CD4-positive, alpha-beta T cell treated with Interleukin-17A for 4 hours (primary cell): ENCODE measurements at regions not wholly inside any gene's neighbourhood (a gene's known extent, or its start where the extent isn't known, plus 50 kb on each side); places are given as distances from the start of the nearest gene placed in this dataset.

Experiments
- DNase-seq: peaks from one replicate; pipeline ENCODE4 v3.0.0-alpha.2; 2020; ENCODE audit warnings: mixed read lengths

- DNase-seq: no peak
Measured at GRCh38 chr4:23327120-23327519, 562.7 kb downstream of the PPARGC1A start.

DNA sequence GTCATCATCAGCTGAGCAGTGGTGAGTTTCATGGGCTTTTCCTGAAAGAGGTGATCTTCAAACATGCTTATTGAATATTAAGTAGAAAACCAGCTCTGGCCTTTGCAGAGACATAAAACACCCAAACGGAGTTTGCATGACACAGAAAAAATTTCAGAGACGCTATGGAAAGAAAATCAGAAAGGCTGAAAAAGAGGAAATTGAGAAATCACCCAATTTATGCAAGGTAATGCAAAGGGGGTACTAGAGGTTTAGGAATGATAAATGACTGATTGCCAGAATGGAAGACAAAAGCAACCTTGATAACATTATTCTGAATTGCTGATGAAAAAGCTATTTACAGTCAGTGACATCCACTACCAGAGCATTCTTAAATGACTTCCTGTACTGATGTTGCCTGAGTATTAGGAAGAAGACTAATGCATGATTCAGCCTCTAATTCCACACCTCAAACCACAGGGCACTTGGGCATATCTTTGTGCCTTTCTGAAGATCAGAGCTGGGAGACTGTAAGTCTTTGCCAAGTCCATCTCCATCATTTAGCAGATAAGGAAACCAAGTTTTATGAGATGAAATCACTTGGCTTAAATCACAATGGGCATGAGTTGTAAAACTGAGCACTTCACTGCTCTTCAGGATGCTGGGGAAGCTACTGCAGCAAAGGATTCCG lies 565.7 kb downstream of the PPARGC1A start:
- DNase-seq: no peak

DNA sequence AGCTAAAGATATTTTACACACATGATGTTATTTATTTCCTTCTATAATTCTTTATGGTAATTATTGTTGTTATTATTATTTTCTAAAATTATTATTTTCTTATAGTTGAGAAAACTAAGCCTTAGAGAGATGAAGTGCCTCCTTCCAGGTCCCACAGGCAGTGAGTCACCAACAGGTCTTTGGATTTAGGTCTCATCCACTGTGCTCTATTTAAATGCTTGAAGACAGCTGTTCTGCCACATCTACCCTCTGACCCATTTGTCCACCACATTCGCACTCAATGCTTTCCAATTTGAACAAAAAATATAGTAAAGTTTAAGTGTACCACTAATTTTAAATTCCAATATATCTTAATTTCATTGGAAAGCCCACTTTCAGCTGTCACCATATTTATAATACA lies 566.4 kb downstream of the PPARGC1A start:
- DNase-seq: no peak

DNA sequence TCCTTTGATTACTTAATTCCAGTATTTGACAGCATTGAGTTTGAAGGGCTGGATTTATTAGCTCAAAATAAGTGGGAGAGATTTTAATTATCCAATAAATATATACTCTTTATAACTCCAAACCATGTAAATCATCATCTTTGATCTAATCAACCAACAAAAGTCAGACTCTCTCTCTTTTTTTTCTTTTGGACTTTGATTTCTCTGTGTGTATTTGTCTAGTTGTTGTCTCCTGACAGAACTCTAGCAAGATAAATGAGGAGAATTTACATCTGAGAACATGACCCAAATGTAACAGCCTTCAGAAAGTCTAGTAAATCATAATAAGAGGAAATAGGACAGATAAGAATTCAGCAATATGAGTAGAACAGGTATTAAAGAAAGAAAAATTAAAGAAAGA lies 567.1 kb downstream of the PPARGC1A start:
- no peak for DNase-seq

DNA sequence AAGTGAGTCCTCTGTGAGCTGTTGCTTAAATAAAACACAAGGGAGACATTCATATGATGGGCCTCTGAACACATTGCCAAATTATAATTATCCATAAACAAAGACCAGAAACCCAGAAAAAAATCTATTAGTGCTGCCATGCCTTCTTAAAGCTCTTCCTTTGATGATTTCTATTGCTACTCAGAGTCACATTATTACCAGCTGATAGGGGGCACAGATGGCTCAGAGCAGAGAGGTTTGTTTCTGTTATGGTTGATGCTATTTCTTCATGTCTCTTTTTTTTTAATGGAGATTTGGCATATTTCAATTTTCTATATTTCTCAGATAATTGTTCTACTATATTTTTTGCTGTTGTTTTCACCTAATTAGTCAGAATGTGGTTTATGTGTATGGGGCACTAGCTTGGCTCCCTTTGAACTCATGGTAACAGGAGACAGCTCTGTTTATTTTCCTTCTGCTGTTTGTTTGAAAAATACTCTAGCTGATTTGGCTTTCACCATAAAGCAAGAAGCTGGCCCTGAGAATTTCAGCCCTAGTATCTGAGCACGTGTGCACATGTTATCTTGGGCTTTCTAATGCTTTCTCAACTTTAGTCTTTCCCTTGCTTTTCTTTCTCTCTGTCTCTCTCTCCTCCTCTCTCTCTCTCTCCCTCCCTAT lies 568.8 kb downstream of the PPARGC1A start:
- no peak for DNase-seq

GRCh38 chr4:23312686-23313085 lies 577.2 kb downstream of the PPARGC1A start:
- no peak for DNase-seq

GRCh38 chr4:23311983-23312382 lies 577.9 kb downstream of the PPARGC1A start:
- DNase-seq: no peak

DNA sequence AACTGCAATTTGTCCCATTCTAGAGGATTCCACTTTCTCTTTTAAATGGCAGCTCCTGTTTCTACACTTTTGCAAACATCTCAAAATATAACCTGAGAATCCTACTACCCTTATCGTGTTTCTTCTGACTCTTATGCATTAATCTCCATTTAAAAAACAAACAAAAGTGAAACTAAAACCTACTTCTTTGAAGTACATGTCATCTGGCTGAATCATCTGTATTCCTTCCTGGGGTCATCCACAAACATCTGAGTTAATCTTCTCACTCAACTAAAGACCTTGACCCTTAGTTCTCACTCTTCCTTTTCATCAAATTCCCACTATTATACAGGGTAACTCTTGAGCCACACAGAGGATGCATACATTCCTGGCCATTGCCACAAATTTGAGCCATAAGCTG lies 584.8 kb downstream of the PPARGC1A start:
- DNase-seq: no peak

DNA sequence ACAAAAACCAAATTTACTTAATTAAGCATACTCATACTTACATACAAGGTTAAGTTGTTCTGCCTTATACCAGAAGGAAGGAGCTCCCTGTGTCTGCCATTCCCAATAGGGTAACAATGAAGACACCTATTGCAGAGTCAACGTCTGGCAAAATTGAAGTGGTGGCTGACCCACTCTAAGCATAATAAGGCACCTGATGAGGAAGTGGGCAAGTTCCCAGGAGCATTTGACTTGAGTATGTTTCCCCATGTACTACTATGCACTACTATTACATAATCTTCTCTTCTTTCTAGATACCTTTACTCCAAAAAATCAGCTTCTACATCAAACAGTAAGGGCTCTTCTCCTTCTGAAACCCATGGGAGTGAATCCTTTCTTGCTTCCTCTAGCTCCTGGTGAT lies 591.5 kb downstream of the PPARGC1A start:
- DNase-seq: no peak

DNA sequence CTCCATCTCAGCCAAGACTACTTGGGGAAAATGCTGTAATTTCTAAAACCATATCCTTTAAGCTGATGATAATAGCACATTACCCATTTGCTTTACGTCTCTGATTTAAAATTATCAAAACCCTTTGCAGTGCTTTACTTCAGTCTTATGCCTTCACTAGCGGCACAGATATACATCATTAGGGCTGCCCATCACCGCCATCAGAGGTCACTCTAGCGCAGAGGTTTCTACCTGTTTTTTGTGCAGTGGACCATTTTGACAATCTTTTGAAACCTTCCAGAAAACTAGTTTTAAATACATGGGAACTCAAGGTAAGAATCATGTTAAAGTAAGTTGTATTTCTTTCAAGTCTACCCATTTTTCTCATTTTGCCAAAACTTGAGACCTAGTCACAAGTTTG lies 592.5 kb downstream of the PPARGC1A start:
- no peak for DNase-seq

- no peak for DNase-seq
Measured at GRCh38 chr4:23291139-23291538, 598.4 kb downstream of the GBA3 start.

- no peak for DNase-seq
Measured at GRCh38 chr4:23290656-23291055, 597.9 kb downstream of the GBA3 start.

- DNase-seq: no peak
Measured at GRCh38 chr4:23279377-23279986, 586.7 kb downstream of the GBA3 start.

DNA sequence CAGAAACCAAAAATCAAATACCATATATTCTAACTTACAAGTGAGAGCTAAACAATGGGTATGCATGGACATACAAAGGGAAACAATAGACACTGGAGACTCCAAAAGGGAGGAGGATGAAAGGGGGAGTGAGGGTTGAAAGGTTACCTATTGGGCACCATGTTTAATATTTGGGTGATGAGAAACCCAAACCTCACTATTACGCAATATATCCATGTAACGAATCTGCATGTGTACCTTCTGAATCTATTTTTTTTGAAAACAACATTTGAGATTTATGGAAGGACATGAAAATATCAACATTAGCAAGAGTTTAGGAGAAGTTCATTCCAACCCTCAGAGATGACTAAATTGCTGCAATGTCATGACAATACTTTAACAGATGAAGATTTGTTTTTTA lies 586.1 kb downstream of the GBA3 start:
- no peak for DNase-seq

DNA sequence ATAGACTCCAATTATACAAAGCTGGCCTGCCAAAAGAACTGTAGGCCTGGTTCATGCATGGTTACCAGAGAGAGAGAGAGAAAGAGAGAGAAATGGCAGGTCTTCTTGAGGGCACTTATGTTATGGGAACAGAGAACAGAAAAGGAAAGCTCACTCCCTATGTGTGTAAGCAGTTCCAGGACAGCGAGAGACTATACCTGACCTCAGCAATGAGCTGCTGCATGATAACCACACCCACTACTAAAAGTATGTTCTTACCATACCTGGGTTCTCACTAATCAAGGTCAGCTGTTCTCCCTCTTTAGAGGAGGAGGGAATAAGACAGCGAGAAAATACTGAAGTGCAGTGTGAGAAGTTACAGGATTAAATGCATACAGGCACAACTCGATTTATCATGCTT lies 583.3 kb downstream of the GBA3 start:
- no peak for DNase-seq

DNA sequence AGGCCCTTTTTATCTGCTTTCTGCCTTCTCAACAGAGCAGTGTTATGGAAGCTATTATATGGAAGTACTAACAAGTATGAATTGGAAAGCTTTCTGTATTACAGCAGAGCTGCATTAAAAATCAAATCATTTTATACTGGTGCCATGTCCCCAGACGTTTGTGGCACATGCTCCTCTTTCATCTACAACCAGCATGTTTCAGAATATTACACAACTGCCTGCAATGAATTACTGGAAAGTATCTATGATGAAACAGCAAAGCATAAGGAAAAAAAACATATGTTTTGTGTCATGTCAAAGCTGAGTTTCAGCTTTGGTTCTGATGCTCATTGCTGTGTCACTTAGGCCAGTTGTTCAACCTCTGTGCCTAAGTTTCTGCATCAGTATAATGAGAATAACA lies 576.8 kb downstream of the GBA3 start:
- DNase-seq: no peak

DNA sequence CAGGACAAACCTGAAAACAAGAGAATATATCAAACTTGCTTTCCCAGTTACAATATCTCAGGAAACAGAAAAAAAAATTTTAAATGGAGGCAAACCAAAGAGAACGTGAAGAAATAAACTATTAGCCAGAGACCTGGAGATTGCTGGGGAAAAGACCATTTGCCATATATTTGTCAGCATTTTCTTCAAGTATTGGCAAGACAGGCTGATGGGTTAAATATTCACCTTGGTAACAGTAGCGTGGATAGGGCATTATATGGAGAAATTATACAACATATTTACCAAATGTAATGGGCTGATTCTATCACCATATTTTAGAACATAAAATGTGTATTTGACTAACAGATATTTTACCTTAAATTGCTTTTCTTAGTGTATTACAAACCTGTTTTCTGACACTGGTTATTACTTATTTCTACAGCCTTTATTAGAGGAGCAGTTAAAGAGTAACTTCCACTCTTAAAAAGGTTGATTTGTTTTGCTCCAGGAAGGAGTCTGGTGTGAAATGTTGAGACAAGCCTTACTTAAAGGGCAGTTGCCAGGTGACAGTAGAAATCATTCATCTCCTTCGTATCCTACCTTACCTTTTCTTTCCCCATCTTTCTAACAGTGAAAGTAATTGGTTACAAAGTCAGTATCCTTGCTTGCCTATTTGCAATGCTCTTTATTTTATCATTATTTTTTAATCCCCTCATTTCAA lies 575.5 kb downstream of the GBA3 start:
- no peak for DNase-seq

GRCh38 chr4:23266401-23266800 lies 573.7 kb downstream of the GBA3 start:
- DNase-seq: no peak

DNA sequence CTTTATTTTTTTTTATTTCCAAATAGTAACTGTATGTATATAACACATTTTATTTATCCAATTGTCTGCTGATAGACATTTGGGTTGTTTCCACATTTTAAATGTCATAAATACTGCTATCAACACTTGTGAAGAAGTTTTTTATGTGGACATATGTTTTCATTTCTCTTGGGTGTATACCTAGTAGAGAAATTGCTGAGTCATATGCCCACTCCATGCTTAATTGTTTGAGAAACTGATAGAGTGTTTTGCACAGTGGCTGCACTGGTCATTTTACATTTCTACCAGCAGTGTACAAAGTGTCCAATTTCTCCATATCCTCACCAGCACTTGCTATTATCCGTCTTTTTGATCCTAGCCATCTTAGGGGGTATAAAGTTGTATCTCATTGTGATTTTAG lies 567.8 kb downstream of the GBA3 start:
- DNase-seq: no peak

- DNase-seq: no peak
Measured at GRCh38 chr4:23245203-23245832, 552.6 kb downstream of the GBA3 start.

GRCh38 chr4:23242962-23243361 lies 550.2 kb downstream of the GBA3 start:
- DNase-seq: no peak

- DNase-seq: no peak
Measured at GRCh38 chr4:23241408-23241807, 548.7 kb downstream of the GBA3 start.

- no peak for DNase-seq
Measured at GRCh38 chr4:23238848-23239247, 546.1 kb downstream of the GBA3 start.
